GM21717 (cell line): ENCODE measurements at regions not wholly inside any gene's neighbourhood (a gene's known extent, or its start where the extent isn't known, plus 50 kb on each side); places are given as distances from the start of the nearest gene placed in this dataset.

Experiments used
- ATAC-seq: cut with Tn5 transposase; IDR thresholded peaks from one replicate; pipeline ENCODE4 v1.9.1; 2021; ENCODE audit warnings: mild to moderate bottlenecking, moderate library complexity; ENCODE audit not compliant: unreplicated experiment

- no peak for ATAC-seq
Measured at GRCh38 chr2:64363140-64363539, 90.8 kb upstream of the LGALSL start.

- ATAC-seq = no peak
Measured at GRCh38 chr2:64363848-64364247, 90.1 kb upstream of the LGALSL start.

- ATAC-seq = no peak
Measured at GRCh38 chr2:64367444-64368232, 86.3 kb upstream of the LGALSL start.

GRCh38 chr2:64369706-64370105 is 84.3 kb upstream of the LGALSL start:
- no peak for ATAC-seq

GRCh38 chr2:64371727-64372126 is 82.2 kb upstream of the LGALSL start:
- ATAC-seq = no peak

- ATAC-seq = no peak
Measured at GRCh38 chr2:64374686-64375085, 79.3 kb upstream of the LGALSL start.

- ATAC-seq = no peak
Measured at GRCh38 chr2:64376926-64377325, 77.0 kb upstream of the LGALSL start.

- no peak for ATAC-seq
Measured at GRCh38 chr2:64379186-64379585, 74.8 kb upstream of the LGALSL start.

- no peak for ATAC-seq
Measured at GRCh38 chr2:64380853-64381527, 73.0 kb upstream of the LGALSL start.

GRCh38 chr2:64383016-64383591 is 70.9 kb upstream of the LGALSL start:
- ATAC-seq = no peak

- ATAC-seq = no peak
Measured at GRCh38 chr2:64383881-64384280, 70.1 kb upstream of the LGALSL start.

GRCh38 chr2:64386676-64387075 is 67.3 kb upstream of the LGALSL start:
- no peak for ATAC-seq

GRCh38 chr2:64390586-64390985 is 63.4 kb upstream of the LGALSL start:
- ATAC-seq = no peak

GRCh38 chr2:64391424-64391823 is 62.5 kb upstream of the LGALSL start:
- ATAC-seq = no peak

- ATAC-seq = no peak
Measured at GRCh38 chr2:64391940-64392339, 62.0 kb upstream of the LGALSL start.

- no peak for ATAC-seq
Measured at GRCh38 chr2:64392529-64392928, 61.4 kb upstream of the LGALSL start.

GRCh38 chr2:64393383-64394010 is 60.5 kb upstream of the LGALSL start:
- ATAC-seq = no peak

GRCh38 chr2:64394153-64394552 is 59.8 kb upstream of the LGALSL start:
- no peak for ATAC-seq

- no peak for ATAC-seq
Measured at GRCh38 chr2:64396001-64396400, 58.0 kb upstream of the LGALSL start.

- no peak for ATAC-seq
Measured at GRCh38 chr2:64396551-64396950, 57.4 kb upstream of the LGALSL start.

- ATAC-seq = no peak
Measured at GRCh38 chr2:64398516-64399129, 55.3 kb upstream of the LGALSL start.
